HG03025 (cell line): ENCODE measurements at regions not wholly inside any gene's neighbourhood (a gene's known extent, or its start where the extent isn't known, plus 50 kb on each side); places are given as distances from the start of the nearest gene placed in this dataset.
A peak's percentile ranks its signal among the peaks of the same experiment; 100 is the strongest.

Experiments
- ATAC-seq: cut with Tn5 transposase; IDR thresholded peaks from one replicate; pipeline ENCODE4 v1.9.1; 2021; ENCODE audit warnings: mild to moderate bottlenecking, moderate library complexity; ENCODE audit not compliant: unreplicated experiment, low FRiP score

- ATAC-seq: no peak
Measured at GRCh38 chrX:51798701-51799100, 55.5 kb downstream of the GSPT2 start.

- ATAC-seq: peak; percentile 79
Measured at GRCh38 chrX:51802917-51803688, 59.9 kb downstream of the GSPT2 start.

DNA sequence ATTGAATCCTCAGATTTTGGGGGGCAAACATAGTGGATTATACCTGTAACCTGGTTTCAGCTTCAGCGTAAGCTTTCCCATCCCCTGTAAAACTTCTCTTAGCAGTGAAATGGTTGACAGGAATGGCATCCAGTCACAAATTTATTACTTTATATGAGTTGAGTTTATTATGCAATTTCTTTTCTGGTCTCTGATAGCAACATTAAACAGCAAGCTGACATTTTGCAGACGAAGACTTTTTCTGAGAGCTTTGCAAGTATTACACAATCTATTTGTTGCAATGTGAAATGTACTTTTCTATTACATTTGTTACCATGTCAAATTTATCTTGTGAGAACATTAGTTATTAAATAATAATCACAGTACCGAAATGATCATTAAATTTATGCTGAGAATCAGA, 60.6 kb downstream of the GSPT2 start:
- no peak for ATAC-seq

DNA sequence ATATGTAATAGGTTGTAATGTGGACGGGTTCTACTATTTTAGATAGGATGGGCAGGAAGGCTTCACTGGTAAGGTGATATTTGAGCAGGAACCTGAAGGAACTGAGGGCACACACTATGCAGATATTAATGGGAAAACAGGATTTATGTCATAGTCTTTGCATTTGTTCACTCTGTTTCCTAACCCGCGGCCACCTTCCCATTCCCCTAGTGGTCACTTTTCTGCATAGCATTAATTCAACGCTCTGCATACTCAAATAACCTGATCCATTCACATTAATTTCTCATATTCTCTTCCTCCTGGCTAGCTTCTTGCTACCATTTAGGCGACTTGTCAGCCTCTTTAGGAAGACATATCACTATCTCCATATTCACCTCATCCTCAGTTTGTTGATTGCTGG, 61.5 kb downstream of the GSPT2 start:
- no peak for ATAC-seq

- no peak for ATAC-seq
Measured at GRCh38 chrX:51813886-51814460, 70.7 kb downstream of the GSPT2 start.

- no peak for ATAC-seq
Measured at GRCh38 chrX:51824061-51824460, 69.4 kb upstream of the MAGED1 start.

DNA sequence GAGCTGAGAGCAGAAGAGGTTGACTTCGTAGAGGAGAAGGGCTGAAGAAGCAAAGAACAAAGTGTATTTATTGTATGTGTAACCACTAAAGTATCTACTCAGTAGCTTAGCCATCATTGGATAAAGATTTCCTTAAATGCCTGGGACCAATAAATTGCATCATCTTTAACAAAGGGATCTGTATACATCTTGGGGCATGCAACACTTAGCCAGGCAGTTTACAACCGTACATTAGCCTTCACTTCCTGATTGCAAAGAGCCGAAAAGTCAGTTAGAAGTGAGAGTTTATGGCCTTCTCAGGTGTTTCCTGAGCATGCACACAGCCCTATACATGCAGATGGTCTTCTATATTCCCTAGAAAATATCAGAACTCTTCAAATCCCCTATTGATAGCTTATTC, 68.0 kb upstream of the MAGED1 start:
- ATAC-seq: no peak

GRCh38 chrX:51834076-51834475, 59.3 kb upstream of the MAGED1 start:
- no peak for ATAC-seq

DNA sequence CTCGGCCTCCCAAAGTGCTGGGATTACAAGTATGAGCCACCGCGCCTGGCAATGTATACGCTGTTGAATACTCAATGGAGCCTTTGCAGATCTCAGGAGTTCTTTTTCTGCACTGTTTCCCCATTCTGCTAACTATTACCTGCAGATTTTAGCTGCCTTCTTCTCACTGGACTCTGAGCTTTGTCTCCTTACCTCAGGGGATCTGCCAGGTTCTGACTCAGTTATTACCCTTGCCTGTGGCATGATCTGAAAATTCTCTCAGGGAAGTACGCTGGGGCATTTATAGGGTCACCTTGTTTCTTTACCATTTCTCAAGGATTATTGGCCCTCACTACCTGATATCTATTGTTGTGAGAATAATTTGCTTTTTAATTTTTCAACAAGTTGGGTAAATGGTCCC, 56.6 kb upstream of the MAGED1 start:
- no peak for ATAC-seq

DNA sequence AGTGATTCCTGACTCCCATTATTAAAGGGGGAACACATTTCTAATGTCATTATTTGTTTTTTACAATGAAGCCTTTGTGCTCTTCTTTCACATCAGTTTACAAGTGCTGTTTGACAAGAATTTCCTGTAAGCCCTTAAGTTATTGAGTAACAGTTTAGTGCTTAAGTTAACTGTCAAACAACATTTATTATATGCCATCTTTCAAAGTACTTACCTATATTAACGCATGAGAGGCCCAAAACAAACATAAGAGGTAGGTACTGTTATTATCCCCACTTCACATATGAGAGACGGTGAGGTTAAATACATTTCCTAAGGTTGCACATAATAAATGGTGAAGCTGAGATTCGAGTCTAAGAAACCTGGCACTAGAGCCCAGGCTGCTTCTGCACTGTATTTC, 56.0 kb upstream of the MAGED1 start:
- no peak for ATAC-seq

- no peak for ATAC-seq
Measured at GRCh38 chrX:51837921-51838320, 55.5 kb upstream of the MAGED1 start.
